Mesodermal cell (in vitro differentiated cells): ENCODE measurements at regions not wholly inside any gene's neighbourhood (a gene's known extent, or its start where the extent isn't known, plus 50 kb on each side); places are given as distances from the start of the nearest gene placed in this dataset.

Experiments used
- H3K27ac ChIP-seq: 2 replicates; pipeline ENCODE4 v1.7.0; 2013; ENCODE audit warnings: mild to moderate bottlenecking, low read depth, low read length, moderate library complexity; ENCODE audit not compliant: severe bottlenecking
- H3K36me3 ChIP-seq: 2 replicates; pipeline ENCODE4 v1.7.1; 2013; ENCODE audit warnings: mild to moderate bottlenecking, low read length, moderate library complexity; ENCODE audit not compliant: control insufficient read depth, insufficient read depth
- H3K4me1 ChIP-seq: one replicate; pipeline ENCODE4 v1.7.1; 2013; ENCODE audit warnings: mild to moderate bottlenecking, low read length; ENCODE audit not compliant: insufficient read depth, control insufficient read depth, poor library complexity, severe bottlenecking
- H3K4me3 ChIP-seq: 2 replicates; pipeline ENCODE4 v1.7.0; 2013; ENCODE audit warnings: low read length, control low read depth, mild to moderate bottlenecking; ENCODE audit not compliant: insufficient read depth, poor library complexity, severe bottlenecking; ENCODE audit errors: extremely low read depth
- H3K9me3 ChIP-seq: 2 replicates; pipeline ENCODE4 v1.7.1; 2013; ENCODE audit warnings: mild to moderate bottlenecking, low read length, moderate library complexity; ENCODE audit not compliant: control insufficient read depth
- WGBS, 2 experiments: methylation state at CpG; one replicate each; pipeline ENCODE4 v1.1.5; 2013; ENCODE audit warnings: missing lambda C conversion rate in 2 of 2; ENCODE audit not compliant: insufficient coverage in 2 of 2; 5-methylcytosine and 5-hydroxymethylcytosine counted together

DNA sequence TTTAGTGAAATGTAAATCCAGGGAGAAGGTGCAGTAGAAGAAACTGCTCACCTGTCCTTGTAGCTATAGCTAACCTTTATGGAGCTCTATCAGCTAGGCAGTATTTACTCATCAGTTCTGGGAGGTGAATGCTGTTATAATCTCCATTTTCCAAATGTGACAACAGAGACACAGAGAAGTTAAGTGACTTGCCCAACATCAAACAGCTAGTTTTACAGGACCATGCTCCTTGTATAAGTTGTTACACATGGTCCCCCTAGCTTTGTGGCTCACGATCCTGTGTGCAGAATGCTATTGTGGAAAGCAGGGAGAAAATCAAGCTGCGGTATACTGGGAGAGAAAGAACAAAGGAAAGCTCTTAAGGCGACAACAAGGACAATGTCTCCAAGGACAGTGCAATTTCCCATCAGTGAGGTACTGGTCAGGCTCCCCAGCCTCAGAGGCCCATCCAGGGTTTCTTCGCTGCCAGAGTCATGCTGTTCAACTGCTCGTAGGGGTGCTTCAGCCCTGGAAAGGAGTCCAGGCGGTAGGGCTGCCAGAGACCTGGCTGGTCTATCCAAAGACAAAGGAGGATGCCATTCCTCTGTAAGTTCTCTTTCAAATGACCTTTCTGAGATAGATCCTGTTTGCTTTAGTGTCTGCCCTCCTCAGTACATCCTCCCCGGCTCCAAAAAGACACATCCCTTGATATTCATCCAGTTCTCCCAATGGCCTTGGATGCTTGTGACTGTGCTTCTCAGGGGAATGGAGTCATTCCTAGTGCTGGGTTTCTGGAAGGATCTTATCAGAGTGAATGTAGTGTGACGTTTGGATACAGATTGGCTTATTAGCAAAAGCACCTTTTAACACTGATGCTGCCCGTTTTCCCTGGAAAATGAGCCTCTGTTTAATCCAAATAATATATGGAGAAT, 95.5 kb downstream of the ARF6 start:
- WGBS, 2 experiments, result 84 to 89% methylated on average over 6 of the region's 9 CpGs
- H3K27ac ChIP-seq, result no peak overlapping the region

DNA sequence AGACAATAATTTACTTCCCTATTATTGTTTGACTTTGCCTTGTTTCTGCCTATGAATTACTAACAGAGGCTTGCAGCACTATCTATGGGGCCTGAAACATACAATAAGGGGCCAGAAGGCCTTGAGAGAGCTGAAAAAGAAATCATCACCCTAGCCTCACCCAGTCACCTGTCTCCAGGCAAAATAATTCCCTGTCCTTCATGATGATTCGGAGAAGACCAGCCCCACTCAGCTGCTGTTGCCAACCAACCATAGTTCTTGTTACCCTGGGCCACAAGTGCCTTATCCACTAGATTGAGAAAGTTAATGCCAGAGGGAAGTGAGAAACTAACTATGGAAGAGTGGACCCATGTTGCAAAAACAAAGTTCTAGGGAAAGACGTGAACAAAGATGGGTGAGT, 97.1 kb downstream of the ARF6 start:
- Histone ChIP-seq H3K36me3 (no peaks in the 10 kb centered on the region), H3K27ac (no peak overlapping the region), H3K4me3 (no peak overlapping the region), H3K9me3 (no peaks in the 10 kb centered on the region), H3K4me1 (peaks cover 25% of the 10 kb centered on the region)
- WGBS, 2 experiments, result 83% methylated on average over 1 of the region's 2 CpGs; no CpG with 5 or more reads in 1 of the 2 experiments

More for the DNA sequence above, 95.5 kb downstream of the ARF6 start:
- Histone ChIP-seq H3K4me3 (no peak overlapping the region), H3K36me3 (no peaks in the 10 kb centered on the region), H3K9me3 (no peaks in the 10 kb centered on the region), H3K4me1 (peaks cover 21% of the 10 kb centered on the region)

DNA sequence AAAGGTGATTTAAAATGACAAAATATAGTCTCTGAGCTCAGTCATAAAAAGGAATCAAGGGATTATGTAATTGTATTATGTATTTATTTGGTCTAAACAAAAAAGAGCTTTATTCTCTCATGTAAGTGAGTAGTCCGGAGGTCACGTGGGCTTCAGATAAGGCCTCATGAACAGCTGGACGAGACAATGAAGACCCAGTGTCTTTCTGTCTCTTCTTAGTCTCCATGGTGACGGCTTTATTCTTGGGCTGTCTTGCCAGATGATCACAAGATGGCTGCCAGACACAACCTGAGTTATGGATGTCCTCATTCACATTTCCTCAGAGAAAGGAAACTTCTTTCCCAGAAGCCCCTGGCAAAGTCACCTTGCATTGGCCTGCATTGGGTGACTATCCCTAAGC, 98.6 kb downstream of the ARF6 start:
- WGBS, 2 experiments, result 85 to 100% methylated on average over 4 of the region's 4 CpGs
- H3K4me3 ChIP-seq, result no peak overlapping the region
- H3K9me3 ChIP-seq, result no peaks in the 10 kb centered on the region
- no peaks in the 10 kb centered on the region for H3K36me3 ChIP-seq
- H3K4me1 ChIP-seq, result peaks cover 27% of the 10 kb centered on the region
- H3K27ac ChIP-seq, result no peak overlapping the region

DNA sequence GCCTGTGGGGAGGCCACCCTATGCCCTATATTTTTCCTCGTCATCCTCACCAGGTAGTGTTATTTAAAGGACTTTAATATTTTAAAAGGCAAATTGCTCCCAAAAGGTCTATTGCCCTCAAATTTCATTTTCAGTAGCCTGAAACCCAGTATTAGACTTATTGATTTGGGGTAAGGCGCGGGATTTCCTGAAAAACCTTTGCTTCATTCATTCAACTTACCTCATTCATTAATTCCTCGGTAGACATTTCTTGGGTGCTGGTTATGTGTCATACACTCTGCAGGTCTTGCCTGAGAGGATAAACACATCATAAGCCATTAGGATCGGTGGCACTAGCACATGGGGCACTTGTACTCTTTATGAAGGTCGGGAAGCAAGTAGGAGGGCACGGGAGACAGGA, 99.2 kb downstream of the ARF6 start:
- H3K27ac ChIP-seq, result no peak overlapping the region
- no peaks in the 10 kb centered on the region for H3K9me3 ChIP-seq
- 97% methylated on average over 3 to 4 of the region's 7 CpGs for WGBS, 2 experiments
- H3K36me3 ChIP-seq, result no peaks in the 10 kb centered on the region
- H3K4me1 ChIP-seq, result peaks cover 22% of the 10 kb centered on the region
- no peak overlapping the region for H3K4me3 ChIP-seq

DNA sequence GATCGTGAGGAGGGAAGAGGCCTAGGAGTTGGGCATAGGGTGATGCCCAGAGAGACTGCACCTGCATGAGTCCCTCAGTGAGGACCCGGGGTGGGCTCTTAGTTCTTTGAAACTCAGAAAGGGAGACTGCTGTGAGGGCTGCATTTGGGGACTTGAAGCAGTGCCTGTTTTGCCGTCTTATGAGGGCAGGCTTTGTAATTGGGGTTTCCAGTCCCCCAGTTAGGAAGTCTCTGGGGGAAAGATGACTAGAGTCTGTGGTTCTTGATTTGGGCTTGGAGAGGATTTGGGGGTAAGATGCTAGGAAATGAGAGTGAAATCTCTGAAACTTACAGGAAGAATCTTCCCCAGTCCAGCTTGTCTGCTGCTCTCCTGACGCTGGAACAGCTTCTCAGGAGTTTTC, 99.6 kb downstream of the ARF6 start:
- WGBS, 2 experiments, result 87 to 98% methylated on average over 4 of the region's 4 CpGs
- H3K4me3 ChIP-seq, result no peak overlapping the region
- no peaks in the 10 kb centered on the region for H3K9me3 ChIP-seq
- no peaks in the 10 kb centered on the region for H3K36me3 ChIP-seq
- no peak overlapping the region for H3K27ac ChIP-seq
- H3K4me1 ChIP-seq, result peaks cover 20% of the 10 kb centered on the region

DNA sequence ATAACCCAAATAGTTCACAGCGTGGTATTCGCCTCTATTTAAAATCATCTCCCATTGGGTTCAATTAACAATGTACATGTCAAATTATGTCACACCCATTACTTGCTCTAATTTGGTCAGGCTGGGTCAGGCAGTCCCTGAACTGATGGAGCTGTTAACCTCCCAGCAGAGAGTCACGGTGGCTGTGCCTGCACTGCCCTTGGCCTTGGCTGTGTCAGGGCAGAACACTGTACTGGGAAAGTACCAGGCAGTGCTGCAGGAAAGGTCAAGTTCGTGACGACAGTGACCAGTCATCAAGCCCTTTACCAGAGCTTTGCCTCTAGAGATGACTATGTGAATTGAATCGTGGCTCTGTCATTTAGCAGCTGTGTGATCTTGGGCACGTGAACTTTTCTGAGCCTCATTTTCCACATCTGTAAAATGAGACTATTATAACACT, 100.0 kb downstream of the ARF6 start:
- 81 to 82% methylated on average over 6 of the region's 7 CpGs for WGBS, 2 experiments
- Histone ChIP-seq H3K4me3 (no peak overlapping the region), H3K4me1 (peaks cover 24% of the 10 kb centered on the region), H3K9me3 (no peaks in the 10 kb centered on the region), H3K36me3 (no peaks in the 10 kb centered on the region), H3K27ac (no peak overlapping the region)

DNA sequence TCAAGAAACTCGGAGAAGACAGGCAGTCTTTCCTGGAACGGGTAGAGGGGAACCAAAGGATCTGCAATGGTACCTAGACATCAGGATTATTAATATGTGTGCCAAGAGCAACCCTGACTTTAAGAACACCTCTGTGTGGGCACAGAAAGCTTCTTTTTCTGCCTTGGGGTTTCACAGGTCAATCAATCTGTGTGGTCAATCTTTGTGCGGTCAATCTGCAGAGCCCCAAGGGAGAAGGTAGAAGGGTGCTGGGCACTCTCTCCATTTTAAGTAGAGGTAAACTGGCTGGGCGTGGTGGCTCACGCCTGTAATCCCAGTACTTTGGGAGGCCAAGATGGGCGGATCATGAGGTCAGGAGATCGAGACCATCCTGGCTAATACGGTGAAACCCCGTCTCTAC, 100.7 kb downstream of the ARF6 start:
- no peaks in the 10 kb centered on the region for H3K36me3 ChIP-seq
- 91 to 97% methylated on average over 6 to 7 of the region's 9 CpGs for WGBS, 2 experiments
- H3K27ac ChIP-seq, result no peak overlapping the region
- H3K4me3 ChIP-seq, result no peak overlapping the region
- no peaks in the 10 kb centered on the region for H3K9me3 ChIP-seq
- peaks cover 22% of the 10 kb centered on the region for H3K4me1 ChIP-seq

DNA sequence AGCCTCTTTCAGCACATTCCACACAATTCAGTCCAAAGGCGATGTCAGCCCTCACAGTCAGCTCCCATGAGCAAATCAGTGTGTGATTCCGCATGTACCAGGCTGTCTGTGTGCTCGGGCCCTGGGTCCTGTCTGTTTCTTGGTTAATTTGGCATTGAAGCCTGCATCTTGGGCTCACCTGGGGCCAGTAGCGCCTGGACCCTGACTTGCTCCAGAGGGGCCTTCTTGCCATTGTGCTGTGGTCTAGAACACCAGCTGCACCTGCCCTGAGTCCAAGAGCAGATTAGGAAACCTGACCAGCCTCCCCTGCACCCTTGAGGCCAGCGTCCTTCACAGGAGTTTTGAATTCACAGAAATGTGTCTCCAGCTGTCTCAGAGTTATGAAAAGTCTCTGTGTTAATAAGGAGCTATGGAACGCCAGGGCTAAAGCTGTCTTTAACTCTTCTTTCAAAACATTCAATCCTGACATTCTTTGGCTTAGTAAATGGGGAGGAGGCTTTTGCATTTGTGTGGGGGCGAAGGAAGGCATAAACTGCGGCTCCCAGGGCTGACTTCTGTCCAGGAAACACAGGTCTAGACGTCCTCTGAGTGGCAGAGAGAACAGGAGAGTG, 102.2 kb downstream of the ARF6 start:
- no peak overlapping the region for H3K27ac ChIP-seq
- H3K36me3 ChIP-seq, result no peaks in the 10 kb centered on the region
- H3K4me3 ChIP-seq, result no peak overlapping the region
- H3K4me1 ChIP-seq, result peaks cover 34% of the 10 kb centered on the region
- WGBS, 2 experiments, result 92% methylated on average over 6 to 7 of the region's 9 CpGs
- H3K9me3 ChIP-seq, result no peaks in the 10 kb centered on the region

DNA sequence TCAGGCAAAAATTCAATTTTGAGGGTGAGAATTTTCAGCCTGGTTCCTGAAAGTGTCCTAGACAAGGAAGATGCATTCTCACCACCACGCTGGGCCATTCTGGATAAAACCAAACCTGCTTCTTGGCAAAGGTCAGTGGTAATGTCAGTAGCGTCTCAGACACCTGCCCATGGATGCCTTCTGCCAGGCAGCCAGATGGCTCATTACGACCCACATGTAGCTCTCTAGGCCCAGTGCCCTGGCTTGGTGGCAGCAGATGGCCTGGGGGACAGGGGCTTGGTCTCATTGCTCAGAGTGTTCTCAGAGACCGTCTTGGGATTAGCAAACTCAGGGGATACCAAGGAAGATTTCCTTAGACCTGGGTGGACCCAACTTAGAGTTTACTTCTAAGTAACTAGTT, 105.1 kb downstream of the ARF6 start:
- Histone ChIP-seq H3K27ac (no peak overlapping the region), H3K36me3 (no peaks in the 10 kb centered on the region)
- WGBS, 2 experiments, result 96 to 100% methylated on average over 3 to 4 of the region's 4 CpGs

DNA sequence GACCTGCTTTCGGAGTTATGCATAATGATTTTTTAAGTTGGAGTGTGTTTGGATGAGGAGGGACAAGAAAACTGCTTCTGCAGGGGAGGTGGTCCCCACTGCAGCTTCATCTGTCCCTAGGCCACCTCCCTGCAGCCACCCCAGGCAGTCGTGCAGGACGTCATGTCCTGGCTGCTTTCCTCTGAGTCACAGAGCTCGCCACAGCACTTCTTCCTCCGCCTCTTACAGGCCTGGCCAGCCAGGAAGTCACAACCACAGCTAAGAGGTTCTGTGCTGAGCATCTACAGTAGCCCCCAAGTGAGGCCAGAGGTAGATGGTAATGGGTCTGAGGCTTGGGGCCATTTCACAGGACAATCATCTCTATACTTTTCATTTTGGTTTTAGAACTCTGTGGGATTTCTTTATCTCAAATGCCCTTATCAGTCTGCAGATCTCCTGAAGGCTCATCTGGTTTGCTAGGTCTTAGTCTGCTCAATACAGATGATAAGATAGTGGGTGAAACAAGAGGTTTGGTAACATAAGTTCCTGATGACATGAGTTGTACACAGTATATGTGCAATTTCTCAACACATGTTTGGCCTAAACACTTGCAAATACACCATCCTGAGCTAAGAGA, 106.4 kb downstream of the ARF6 start:
- Histone ChIP-seq H3K36me3 (no peaks in the 10 kb centered on the region), H3K4me3 (no peak overlapping the region), H3K9me3 (no peaks in the 10 kb centered on the region), H3K27ac (peak overlapping the region; percentile 99), H3K4me1 (peaks cover 64% of the 10 kb centered on the region)
- 5 to 43% methylated on average over 4 to 5 of the region's 5 CpGs for WGBS, 2 experiments

More for the DNA sequence above, 105.1 kb downstream of the ARF6 start:
- Histone ChIP-seq H3K9me3 (no peaks in the 10 kb centered on the region), H3K4me3 (no peak overlapping the region), H3K4me1 (peaks cover 62% of the 10 kb centered on the region)
